PC-3 (cell line): ENCODE measurements at regions not wholly inside any gene's neighbourhood (a gene's known extent, or its start where the extent isn't known, plus 50 kb on each side); places are given as distances from the start of the nearest gene placed in this dataset.

Experiments used
- ATAC-seq: fragments of 200-7000 bp; cut with Tn5 transposase; 2 replicates; pipeline ENCODE4 v1.9.1; 2020; ENCODE audit warnings: mild to moderate bottlenecking, moderate library complexity
- BruUV-seq: library from RNA; stranded (reverse); fragments of 400-500 nt; replicated peaks from 2 replicates; lab custom pipeline; 2021; lab: Mats Ljungman, UMichigan
- CTCF ChIA-PET: fragments of 300-600 bp; sonication (Branson Sonifier 250); formaldehyde crosslinking; loops from one replicate; lab custom pipeline; 2022; ENCODE audit warnings: antibody characterized with exemption; lab: Charles Lee
- POLR2A ChIA-PET: fragments of 300-600 bp; sonication (Branson Sonifier 250); formaldehyde crosslinking; loops from one replicate; lab custom pipeline; 2022; ENCODE audit warnings: antibody characterized with exemption; ENCODE audit not compliant: unreplicated experiment; lab: Charles Lee
- DNase-seq: peaks from one replicate; pipeline ENCODE4 v3.0.0-alpha.2; 2015
- H2AFZ ChIP-seq: fragments of 300-600 bp; sonication (generic); 2 replicates; pipeline ENCODE4 v1.6.0; 2016; ENCODE audit warnings: antibody characterized with exemption, low read length
- H3F3A ChIP-seq: fragments of 300-600 bp; sonication (generic); one replicate; pipeline ENCODE4 v1.6.0; 2017; ENCODE audit warnings: antibody characterized with exemption, low read length, control low read depth, mild to moderate bottlenecking; ENCODE audit not compliant: unreplicated experiment
- H3K27ac ChIP-seq: fragments of 300-600 bp; sonication (generic); 2 replicates; pipeline ENCODE4 v1.5.1; 2016; ENCODE audit warnings: mild to moderate bottlenecking, low read length
- H3K27me3 ChIP-seq: fragments of 300-600 bp; sonication (generic); 2 replicates; pipeline ENCODE4 v1.6.1; 2016; ENCODE audit warnings: low read length, mixed read lengths
- H3K36me3 ChIP-seq: fragments of 300-600 bp; sonication (generic); 2 replicates; pipeline ENCODE4 v1.6.1; 2016; ENCODE audit warnings: low read depth, mixed run types, low read length, mixed read lengths
- H3K4me1 ChIP-seq: fragments of 300-600 bp; sonication (generic); 2 replicates; pipeline ENCODE4 v1.5.1; 2016; ENCODE audit warnings: low read length; ENCODE audit not compliant: insufficient read depth
- H3K4me2 ChIP-seq: fragments of 300-600 bp; sonication (generic); 2 replicates; pipeline ENCODE4 v1.6.0; 2016; ENCODE audit warnings: low read length
- H3K4me3 ChIP-seq: fragments of 300-600 bp; sonication (generic); 2 replicates; pipeline ENCODE4 v1.5.1; 2016; ENCODE audit warnings: mild to moderate bottlenecking, low read length, mixed read lengths
- H3K79me2 ChIP-seq: fragments of 300-600 bp; sonication (generic); 2 replicates; pipeline ENCODE4 v1.6.1; 2017; ENCODE audit warnings: low read length, mixed read lengths
- H3K9ac ChIP-seq: fragments of 300-600 bp; sonication (generic); 2 replicates; pipeline ENCODE4 v1.6.0; 2016; ENCODE audit warnings: mild to moderate bottlenecking, low read length
- H3K9me2 ChIP-seq: fragments of 300-600 bp; sonication (generic); replicated peaks from 2 replicates; pipeline ENCODE4 v1.6.1; 2016; ENCODE audit warnings: mixed run types, low read length, mixed read lengths
- H3K9me3 ChIP-seq: fragments of 300-600 bp; sonication (generic); 2 replicates; pipeline ENCODE4 v1.6.1; 2016; ENCODE audit warnings: low read length, mixed read lengths
- H4K20me1 ChIP-seq: fragments of 300-600 bp; sonication (generic); 2 replicates; pipeline ENCODE4 v1.6.1; 2016; ENCODE audit warnings: low read length, mixed read lengths
- EZH2 ChIP-seq: fragments of 300-600 bp; sonication (generic); IDR thresholded peaks from one replicate; pipeline ENCODE4 v1.6.1; 2017; ENCODE audit warnings: antibody characterized with exemption, mild to moderate bottlenecking, low read length; ENCODE audit not compliant: unreplicated experiment
- EZH2phosphoT487 ChIP-seq: fragments of 300-600 bp; sonication (generic); IDR thresholded peaks from 2 replicates; pipeline ENCODE4 v1.6.1; 2018; ENCODE audit warnings: mild to moderate bottlenecking, antibody characterized with exemption, low read length, borderline replicate concordance
- intact Hi-C: fragments of 100-400 bp; cut with micrococcal nuclease; formaldehyde crosslinking; loops from 2 replicates; pipeline ENCODE4 v1.9.0; 2023
- TF ChIP-seq, protein P1 (sequence below): fragments of 300-600 bp; sonication (generic); conservative IDR thresholded peaks from 2 replicates; pipeline ENCODE4 v1.5.1; 2017; ENCODE audit warnings: antibody characterized with exemption, low read depth, mild to moderate bottlenecking, low read length

DNA sequence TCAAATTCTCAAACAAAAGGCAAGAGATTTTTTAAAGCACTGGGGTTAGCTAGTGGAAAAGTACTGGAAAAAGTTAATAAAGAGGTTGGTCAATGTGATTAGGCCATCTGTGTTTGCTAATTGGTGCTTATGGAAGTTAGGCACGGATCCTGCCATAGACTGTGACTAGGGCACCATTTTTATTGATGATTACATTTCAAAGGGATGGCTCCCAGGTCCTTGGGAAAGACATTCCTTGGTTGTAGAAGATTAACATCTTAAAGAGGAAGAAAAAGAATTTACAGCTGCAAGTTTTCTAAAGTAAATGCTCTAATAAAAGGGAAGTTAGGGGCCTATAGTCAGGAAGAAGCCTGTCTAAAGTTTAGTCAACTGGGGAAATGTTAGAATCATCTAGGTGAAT is 1183.3 kb downstream of the DTWD2 start:
- ATAC-seq (no peak), DNase-seq (no peak)
- H3K4me1 ChIP-seq = no peaks in the 10 kb centered on the region
- no peaks in the 10 kb centered on the region for H3K9me2 ChIP-seq
- intact Hi-C loops = no loop called here
- no peak overlapping the region for H3K4me3 ChIP-seq
- H3K36me3 ChIP-seq = no peaks in the 10 kb centered on the region
- H3K4me2 ChIP-seq = no peak overlapping the region
- H2AFZ ChIP-seq = no peak overlapping the region
- H3K79me2 ChIP-seq = no peaks in the 10 kb centered on the region
- no peaks in the 10 kb centered on the region for H3K27me3 ChIP-seq
- BruUV-seq = no TSS peak
- H3F3A ChIP-seq = no peaks in the 10 kb centered on the region
- ChIA-PET POLR2A (no interaction called here), CTCF (no interaction called here)
- H3K9ac ChIP-seq = no peak overlapping the region
- no peaks in the 10 kb centered on the region for H3K9me3 ChIP-seq
- no peaks in the 10 kb centered on the region for H4K20me1 ChIP-seq
- no peak overlapping the region for H3K27ac ChIP-seq
- TF ChIP-seq EZH2phosphoT487 = no peak
- no peak for TF ChIP-seq EZH2
- TF ChIP-seq, protein P1, sequence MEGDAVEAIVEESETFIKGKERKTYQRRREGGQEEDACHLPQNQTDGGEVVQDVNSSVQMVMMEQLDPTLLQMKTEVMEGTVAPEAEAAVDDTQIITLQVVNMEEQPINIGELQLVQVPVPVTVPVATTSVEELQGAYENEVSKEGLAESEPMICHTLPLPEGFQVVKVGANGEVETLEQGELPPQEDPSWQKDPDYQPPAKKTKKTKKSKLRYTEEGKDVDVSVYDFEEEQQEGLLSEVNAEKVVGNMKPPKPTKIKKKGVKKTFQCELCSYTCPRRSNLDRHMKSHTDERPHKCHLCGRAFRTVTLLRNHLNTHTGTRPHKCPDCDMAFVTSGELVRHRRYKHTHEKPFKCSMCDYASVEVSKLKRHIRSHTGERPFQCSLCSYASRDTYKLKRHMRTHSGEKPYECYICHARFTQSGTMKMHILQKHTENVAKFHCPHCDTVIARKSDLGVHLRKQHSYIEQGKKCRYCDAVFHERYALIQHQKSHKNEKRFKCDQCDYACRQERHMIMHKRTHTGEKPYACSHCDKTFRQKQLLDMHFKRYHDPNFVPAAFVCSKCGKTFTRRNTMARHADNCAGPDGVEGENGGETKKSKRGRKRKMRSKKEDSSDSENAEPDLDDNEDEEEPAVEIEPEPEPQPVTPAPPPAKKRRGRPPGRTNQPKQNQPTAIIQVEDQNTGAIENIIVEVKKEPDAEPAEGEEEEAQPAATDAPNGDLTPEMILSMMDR = no peak

GRCh38 chr5:117803533-117803932 is 1184.8 kb downstream of the DTWD2 start:
- Histone ChIP-seq H3K9me3 (no peaks in the 10 kb centered on the region), H4K20me1 (no peaks in the 10 kb centered on the region), H2AFZ (no peak overlapping the region), H3K4me3 (no peak overlapping the region), H3K9ac (no peak overlapping the region), H3K79me2 (no peaks in the 10 kb centered on the region), H3K36me3 (no peaks in the 10 kb centered on the region), H3K4me1 (no peaks in the 10 kb centered on the region), H3K27me3 (no peaks in the 10 kb centered on the region), H3F3A (no peaks in the 10 kb centered on the region), H3K27ac (no peak overlapping the region), H3K9me2 (no peaks in the 10 kb centered on the region), H3K4me2 (no peak overlapping the region)
- POLR2A ChIA-PET = no interaction called here
- ATAC-seq (no peak), DNase-seq (no peak)
- intact Hi-C loops = no loop called here
- CTCF ChIA-PET = no interaction called here
- TF ChIP-seq, protein P1 = no peak
- TF ChIP-seq EZH2 = no peak
- TF ChIP-seq EZH2phosphoT487 = no peak
- BruUV-seq = no TSS peak

DNA sequence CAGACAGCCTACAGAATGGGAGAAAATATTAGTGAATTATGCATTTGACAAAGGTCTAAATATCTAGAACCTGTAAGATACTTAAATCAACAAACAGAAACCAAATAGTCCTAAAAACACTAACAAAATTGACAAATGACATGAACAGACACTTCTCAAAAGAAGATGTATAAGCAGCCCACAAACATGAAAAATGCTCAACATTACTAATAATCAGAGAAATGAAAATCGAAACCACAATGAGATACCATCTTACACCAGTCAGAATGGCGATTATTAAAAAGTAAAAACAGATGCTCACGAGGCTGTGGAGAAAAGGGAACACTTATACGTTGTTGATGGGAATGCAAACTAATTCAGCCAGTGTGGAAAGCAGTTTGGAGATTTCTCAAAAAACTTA is 1186.8 kb downstream of the DTWD2 start:
- H3K36me3 ChIP-seq = no peaks in the 10 kb centered on the region
- intact Hi-C loops = no loop called here
- H3K4me3 ChIP-seq = no peak overlapping the region
- no peak for TF ChIP-seq EZH2phosphoT487
- TF ChIP-seq, protein P1 = no peak
- TF ChIP-seq EZH2 = no peak
- no peaks in the 10 kb centered on the region for H3K27me3 ChIP-seq
- no peak overlapping the region for H2AFZ ChIP-seq
- no peaks in the 10 kb centered on the region for H3K9me3 ChIP-seq
- ATAC-seq (no peak), DNase-seq (no peak)
- H3F3A ChIP-seq = no peaks in the 10 kb centered on the region
- no peak overlapping the region for H3K27ac ChIP-seq
- no peaks in the 10 kb centered on the region for H3K4me1 ChIP-seq
- ChIA-PET CTCF (no interaction called here), POLR2A (no interaction called here)
- H4K20me1 ChIP-seq = no peaks in the 10 kb centered on the region
- H3K79me2 ChIP-seq = no peaks in the 10 kb centered on the region
- no peak overlapping the region for H3K9ac ChIP-seq
- H3K9me2 ChIP-seq = no peaks in the 10 kb centered on the region
- no peak overlapping the region for H3K4me2 ChIP-seq
- no TSS peak for BruUV-seq
